ENCODE measurements at regions not wholly inside any gene's neighbourhood (a gene's known extent, or its start where the extent isn't known, plus 50 kb on each side); places are given as distances from the start of the nearest gene placed in this dataset.

- Mint-ChIP-seq H3K27me3 (ENCODE audit: unreplicated experiment) (no peaks in the 10 kb centered on the region), H3K27ac (ENCODE audit: unreplicated experiment) (no peak overlapping the region), H3K36me3 (ENCODE audit: low read depth, unreplicated experiment) (no peaks in the 10 kb centered on the region), H3K4me3 (ENCODE audit: unreplicated experiment) (no peak overlapping the region), H3K4me1 (ENCODE audit: unreplicated experiment) (no peaks in the 10 kb centered on the region), H3K9me3 (ENCODE audit: unreplicated experiment) (no peaks in the 10 kb centered on the region)
- no peak for DNase-seq (ENCODE audit: low spot score)
- TF ChIP-seq, protein P1, sequence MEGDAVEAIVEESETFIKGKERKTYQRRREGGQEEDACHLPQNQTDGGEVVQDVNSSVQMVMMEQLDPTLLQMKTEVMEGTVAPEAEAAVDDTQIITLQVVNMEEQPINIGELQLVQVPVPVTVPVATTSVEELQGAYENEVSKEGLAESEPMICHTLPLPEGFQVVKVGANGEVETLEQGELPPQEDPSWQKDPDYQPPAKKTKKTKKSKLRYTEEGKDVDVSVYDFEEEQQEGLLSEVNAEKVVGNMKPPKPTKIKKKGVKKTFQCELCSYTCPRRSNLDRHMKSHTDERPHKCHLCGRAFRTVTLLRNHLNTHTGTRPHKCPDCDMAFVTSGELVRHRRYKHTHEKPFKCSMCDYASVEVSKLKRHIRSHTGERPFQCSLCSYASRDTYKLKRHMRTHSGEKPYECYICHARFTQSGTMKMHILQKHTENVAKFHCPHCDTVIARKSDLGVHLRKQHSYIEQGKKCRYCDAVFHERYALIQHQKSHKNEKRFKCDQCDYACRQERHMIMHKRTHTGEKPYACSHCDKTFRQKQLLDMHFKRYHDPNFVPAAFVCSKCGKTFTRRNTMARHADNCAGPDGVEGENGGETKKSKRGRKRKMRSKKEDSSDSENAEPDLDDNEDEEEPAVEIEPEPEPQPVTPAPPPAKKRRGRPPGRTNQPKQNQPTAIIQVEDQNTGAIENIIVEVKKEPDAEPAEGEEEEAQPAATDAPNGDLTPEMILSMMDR (IDR thresholded peaks at IDR 0.05; ENCODE audit: unreplicated experiment): no peak
Measured at GRCh38 chr2:217681791-217682190, 321.0 kb downstream of the TNS1 start.

DNA sequence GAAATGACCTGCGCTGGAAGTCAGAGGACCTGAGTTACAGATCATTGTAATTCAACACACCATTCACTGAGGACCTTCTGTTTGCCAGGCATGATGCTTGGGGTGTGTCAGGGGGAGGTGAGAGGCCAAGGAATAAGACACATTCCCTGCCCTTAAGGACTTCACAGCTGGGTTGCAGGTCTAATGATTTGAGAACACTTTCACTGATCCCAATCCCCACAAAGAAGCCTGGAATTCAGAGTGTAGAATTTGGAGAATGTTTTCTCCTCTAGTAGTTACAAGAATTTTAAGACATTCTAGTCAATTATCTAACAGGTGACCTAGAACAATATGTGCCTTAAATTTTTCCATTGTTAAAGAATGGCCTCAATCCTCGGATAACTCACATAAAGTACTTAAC, 322.4 kb downstream of the TNS1 start:
- TF ChIP-seq, protein P1 (IDR thresholded peaks at IDR 0.05; ENCODE audit: unreplicated experiment): no peak
- no peak overlapping the region for H3K4me3 Mint-ChIP-seq (ENCODE audit: unreplicated experiment)
- no peaks in the 10 kb centered on the region for H3K36me3 Mint-ChIP-seq (ENCODE audit: low read depth, unreplicated experiment)
- DNase-seq (ENCODE audit: low spot score): no peak
- no peak overlapping the region for H3K27ac Mint-ChIP-seq (ENCODE audit: unreplicated experiment)
- no peaks in the 10 kb centered on the region for H3K4me1 Mint-ChIP-seq (ENCODE audit: unreplicated experiment)
- H3K9me3 Mint-ChIP-seq (ENCODE audit: unreplicated experiment): no peaks in the 10 kb centered on the region
- no peaks in the 10 kb centered on the region for H3K27me3 Mint-ChIP-seq (ENCODE audit: unreplicated experiment)

DNA sequence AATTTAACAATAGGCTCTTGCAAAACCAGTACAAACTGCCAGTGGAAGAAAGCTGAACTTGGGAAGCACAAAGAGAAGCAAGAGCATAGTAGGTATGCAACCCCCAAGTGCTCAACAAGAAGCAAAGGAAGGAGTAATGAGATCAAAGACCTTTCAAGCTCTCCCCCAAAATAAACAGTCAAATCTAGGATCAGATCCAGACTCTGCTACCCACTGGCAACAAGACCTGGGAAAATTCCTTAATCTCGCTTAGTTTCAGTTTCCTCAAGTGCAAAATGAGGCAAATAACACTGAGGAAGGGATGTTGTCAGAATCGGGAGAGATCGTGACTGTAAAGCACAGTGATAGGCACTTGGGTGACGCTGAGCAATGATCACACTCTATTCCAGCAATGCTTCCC, 329.2 kb downstream of the TNS1 start:
- Mint-ChIP-seq H3K9me3 (ENCODE audit: unreplicated experiment) (no peaks in the 10 kb centered on the region), H3K27me3 (ENCODE audit: unreplicated experiment) (no peaks in the 10 kb centered on the region), H3K27ac (ENCODE audit: unreplicated experiment) (no peak overlapping the region), H3K36me3 (ENCODE audit: low read depth, unreplicated experiment) (no peaks in the 10 kb centered on the region), H3K4me1 (ENCODE audit: unreplicated experiment) (no peaks in the 10 kb centered on the region), H3K4me3 (ENCODE audit: unreplicated experiment) (no peak overlapping the region)
- TF ChIP-seq, protein P1 (IDR thresholded peaks at IDR 0.05; ENCODE audit: unreplicated experiment): no peak
- no peak for DNase-seq (ENCODE audit: low spot score)

DNA sequence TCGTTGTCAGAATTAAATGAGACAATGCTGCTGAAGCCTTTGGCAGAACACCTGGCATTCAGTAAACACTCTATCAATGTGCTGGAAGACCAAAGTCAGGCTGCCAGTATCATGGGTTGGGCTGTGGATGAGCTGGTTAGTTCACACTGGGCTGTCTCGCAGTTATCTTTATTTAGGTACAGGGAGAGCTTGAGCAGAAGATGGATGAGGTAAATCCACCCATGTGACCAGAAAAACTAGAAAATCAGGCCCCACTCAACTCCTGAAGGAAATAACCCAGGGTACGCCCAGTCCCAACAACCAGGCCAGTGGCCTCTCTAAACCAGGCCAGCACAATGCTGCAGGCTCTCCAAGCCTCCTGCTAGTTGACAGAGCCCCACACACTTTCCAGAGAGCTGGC, 330.3 kb downstream of the TNS1 start:
- Mint-ChIP-seq H3K9me3 (ENCODE audit: unreplicated experiment) (no peaks in the 10 kb centered on the region), H3K27me3 (ENCODE audit: unreplicated experiment) (no peaks in the 10 kb centered on the region)
- TF ChIP-seq, protein P1 (IDR thresholded peaks at IDR 0.05; ENCODE audit: unreplicated experiment): no peak

GRCh38 chr2:217671871-217672270, 330.9 kb downstream of the TNS1 start:
- no peaks in the 10 kb centered on the region for H3K36me3 Mint-ChIP-seq (ENCODE audit: low read depth, unreplicated experiment)
- no peak overlapping the region for H3K4me3 Mint-ChIP-seq (ENCODE audit: unreplicated experiment)
- H3K27ac Mint-ChIP-seq (ENCODE audit: unreplicated experiment): no peak overlapping the region
- TF ChIP-seq, protein P1 (IDR thresholded peaks at IDR 0.05; ENCODE audit: unreplicated experiment): no peak
- H3K27me3 Mint-ChIP-seq (ENCODE audit: unreplicated experiment): no peaks in the 10 kb centered on the region
- no peaks in the 10 kb centered on the region for H3K9me3 Mint-ChIP-seq (ENCODE audit: unreplicated experiment)
- DNase-seq (ENCODE audit: low spot score): no peak
- no peaks in the 10 kb centered on the region for H3K4me1 Mint-ChIP-seq (ENCODE audit: unreplicated experiment)

More for the DNA sequence above, 330.3 kb downstream of the TNS1 start:
- Mint-ChIP-seq H3K4me1 (ENCODE audit: unreplicated experiment) (no peaks in the 10 kb centered on the region), H3K4me3 (ENCODE audit: unreplicated experiment) (no peak overlapping the region), H3K36me3 (ENCODE audit: low read depth, unreplicated experiment) (no peaks in the 10 kb centered on the region), H3K27ac (ENCODE audit: unreplicated experiment) (no peak overlapping the region)
- no peak for DNase-seq (ENCODE audit: low spot score)
